GM19025 (cell line): ENCODE measurements at regions not wholly inside any gene's neighbourhood (a gene's known extent, or its start where the extent isn't known, plus 50 kb on each side); places are given as distances from the start of the nearest gene placed in this dataset.
"Not testable (repeated sequence)": the region's sequence is repeated elsewhere in the genome, so short reads cannot be mapped to it uniquely, and the experiment has no call there.

Experiments used
- ATAC-seq: cut with Tn5 transposase; IDR thresholded peaks from one replicate; pipeline ENCODE4 v1.9.1; 2021; ENCODE audit warnings: mild to moderate bottlenecking, low read depth, moderate library complexity; ENCODE audit not compliant: unreplicated experiment

- no peak for ATAC-seq
Observed at GRCh38 chr13:90934741-90935140, 412.7 kb upstream of the MIR17HG start.

GRCh38 chr13:90938848-90939247, 408.6 kb upstream of the MIR17HG start:
- ATAC-seq, result no peak

GRCh38 chr13:90943946-90944345, 403.5 kb upstream of the MIR17HG start:
- no peak for ATAC-seq

DNA sequence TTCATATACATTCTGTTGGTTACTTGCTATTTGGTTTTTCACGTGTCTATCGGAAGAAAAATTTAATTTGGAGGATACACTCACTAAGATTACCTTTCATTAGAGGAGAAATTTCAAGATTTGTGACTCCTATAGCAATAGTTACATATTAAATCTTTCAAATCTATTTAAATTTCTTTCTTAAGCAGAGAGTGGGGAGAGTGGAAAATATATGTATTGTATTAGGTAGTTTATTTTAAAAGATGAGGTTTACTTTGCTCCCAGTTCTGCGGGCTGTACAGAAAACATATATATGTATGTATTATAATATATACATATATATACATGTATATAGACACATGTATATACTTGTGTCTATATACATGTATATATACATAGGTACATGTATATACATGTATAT, 402.3 kb upstream of the MIR17HG start:
- ATAC-seq, result not testable (repeated sequence)

GRCh38 chr13:90946125-90946524, 401.4 kb upstream of the MIR17HG start:
- ATAC-seq, result not testable (repeated sequence)

DNA sequence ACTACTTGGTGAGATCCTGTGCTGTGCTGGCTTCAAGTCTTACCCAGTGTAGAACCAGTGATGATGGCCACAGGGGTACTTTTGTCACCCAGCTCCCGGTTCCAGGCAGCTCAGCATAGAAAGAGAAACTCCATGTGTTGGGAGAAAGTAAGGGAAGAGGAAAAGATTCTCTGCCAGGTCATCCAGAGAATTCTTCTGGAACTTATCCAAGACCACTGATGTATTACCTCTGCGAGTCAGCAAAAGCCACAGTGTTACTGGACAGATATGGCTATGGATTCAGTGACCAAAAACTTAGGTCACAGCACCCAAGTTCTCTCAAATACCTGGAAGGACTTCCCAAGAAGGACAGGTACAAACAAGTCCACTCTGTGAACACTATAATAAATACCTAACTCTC, 399.5 kb upstream of the MIR17HG start:
- no peak for ATAC-seq

DNA sequence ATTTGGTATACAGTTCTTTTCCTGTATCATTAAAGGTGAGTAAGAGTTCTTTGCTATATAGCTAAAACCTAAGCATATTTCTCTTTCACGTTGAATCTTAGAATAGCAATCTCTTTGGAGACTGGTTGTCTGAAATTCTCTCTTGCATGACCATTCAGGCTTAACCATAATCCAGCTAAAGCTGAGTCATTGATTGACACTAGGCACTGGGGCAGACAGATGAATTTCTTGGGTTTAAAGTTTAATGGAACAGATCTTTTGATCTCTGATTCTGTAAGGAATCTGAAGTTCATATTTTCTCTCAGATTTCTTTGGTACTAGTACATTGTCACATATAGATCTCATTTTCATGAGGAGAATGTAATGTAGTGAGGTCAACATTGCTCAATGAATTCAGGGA, 397.3 kb upstream of the MIR17HG start:
- ATAC-seq, result no peak

- ATAC-seq, result no peak
Observed at GRCh38 chr13:90951663-90952062, 395.8 kb upstream of the MIR17HG start.

GRCh38 chr13:90952326-90952725, 395.2 kb upstream of the MIR17HG start:
- ATAC-seq, result no peak

DNA sequence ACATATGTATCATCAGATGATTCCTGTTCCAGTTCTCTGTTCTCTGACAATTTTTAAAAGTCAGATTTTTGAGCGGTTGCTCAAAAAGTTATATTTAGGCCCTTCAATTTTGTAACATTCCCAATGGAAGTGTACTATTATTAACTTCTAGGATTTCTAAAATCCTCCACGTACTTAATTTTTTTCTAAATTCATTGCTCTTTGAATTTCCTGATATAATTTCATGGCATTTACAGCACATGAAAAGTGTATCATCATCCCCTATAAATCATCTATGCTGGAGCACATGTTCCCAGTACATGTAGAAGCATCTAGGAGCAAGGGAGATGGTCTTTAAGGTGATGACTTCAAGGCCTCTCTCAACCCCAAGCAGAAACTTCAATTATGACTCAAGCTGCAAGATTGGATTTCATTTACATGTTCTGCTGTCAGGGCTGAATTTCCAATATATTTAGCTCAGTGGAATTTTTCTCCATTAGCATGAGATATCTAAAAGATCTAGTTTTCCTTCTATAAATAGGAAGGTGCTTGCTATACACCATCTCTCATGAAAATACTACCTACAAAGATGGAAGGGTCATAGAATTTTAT, 392.8 kb upstream of the MIR17HG start:
- ATAC-seq, result no peak

- no peak for ATAC-seq
Observed at GRCh38 chr13:90956031-90956430, 391.5 kb upstream of the MIR17HG start.

DNA sequence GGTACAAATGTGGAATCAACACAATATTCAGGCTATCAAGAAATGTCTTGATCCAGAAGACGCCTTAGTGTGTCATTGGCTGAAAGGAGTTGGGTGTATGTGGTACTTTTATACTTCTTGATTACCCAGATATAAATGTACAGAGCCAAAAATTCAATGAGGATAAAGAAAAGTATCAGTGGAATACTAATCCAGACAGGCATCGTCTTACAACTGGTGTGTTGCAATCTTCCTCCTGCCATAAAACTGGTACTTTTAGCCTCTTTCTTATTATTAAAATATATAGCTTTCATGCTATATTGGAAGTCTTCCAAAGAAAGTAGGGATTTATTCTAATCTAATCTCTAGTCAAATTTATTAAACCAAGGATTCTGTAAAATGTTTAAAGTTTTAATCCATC, 388.6 kb upstream of the MIR17HG start:
- no peak for ATAC-seq

- no peak for ATAC-seq
Observed at GRCh38 chr13:90968166-90968904, 379.2 kb upstream of the MIR17HG start.

- ATAC-seq, result no peak
Observed at GRCh38 chr13:90974249-90974975, 373.1 kb upstream of the MIR17HG start.

DNA sequence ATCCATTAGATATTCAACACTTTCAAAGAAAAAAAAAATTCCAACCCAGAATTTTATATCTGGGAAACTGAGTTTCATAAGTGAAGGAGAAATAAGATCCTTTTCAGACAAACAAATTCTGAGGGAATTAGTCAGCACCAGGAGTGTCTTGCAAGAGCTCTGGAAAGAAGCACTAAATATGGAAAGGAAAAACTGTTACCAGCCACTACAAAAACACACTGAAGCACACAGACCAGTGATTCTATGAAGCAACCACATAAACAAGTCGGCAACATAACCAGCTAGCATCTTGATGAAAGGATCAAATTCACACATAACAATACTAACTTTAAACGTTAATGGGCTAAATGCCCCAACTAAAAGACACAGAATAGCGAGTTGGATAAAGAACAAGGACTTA, 368.4 kb upstream of the MIR17HG start:
- no peak for ATAC-seq

- ATAC-seq, result no peak
Observed at GRCh38 chr13:90984756-90985155, 362.7 kb upstream of the MIR17HG start.

- no peak for ATAC-seq
Observed at GRCh38 chr13:90995001-90995400, 352.5 kb upstream of the MIR17HG start.

DNA sequence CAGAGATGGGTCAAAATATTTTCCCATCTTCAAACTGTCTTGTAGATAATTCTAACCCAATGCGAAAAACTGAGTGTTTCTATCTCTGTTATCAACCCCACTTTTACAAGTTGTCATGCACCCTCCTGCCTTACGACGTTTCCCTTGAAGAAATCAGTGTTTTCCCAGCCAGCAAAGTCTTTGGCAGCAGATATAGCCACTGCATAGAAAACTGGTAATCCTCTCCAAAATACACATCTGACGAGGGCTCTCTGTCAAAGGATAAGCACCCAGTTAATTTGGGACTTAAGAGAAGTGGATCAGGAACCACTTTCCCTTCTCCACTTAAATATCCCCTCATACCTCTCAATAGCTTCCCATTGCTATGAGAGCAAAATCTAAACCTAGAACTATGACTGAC, 351.9 kb upstream of the MIR17HG start:
- ATAC-seq, result no peak

GRCh38 chr13:90997951-90998350, 349.5 kb upstream of the MIR17HG start:
- ATAC-seq, result no peak

DNA sequence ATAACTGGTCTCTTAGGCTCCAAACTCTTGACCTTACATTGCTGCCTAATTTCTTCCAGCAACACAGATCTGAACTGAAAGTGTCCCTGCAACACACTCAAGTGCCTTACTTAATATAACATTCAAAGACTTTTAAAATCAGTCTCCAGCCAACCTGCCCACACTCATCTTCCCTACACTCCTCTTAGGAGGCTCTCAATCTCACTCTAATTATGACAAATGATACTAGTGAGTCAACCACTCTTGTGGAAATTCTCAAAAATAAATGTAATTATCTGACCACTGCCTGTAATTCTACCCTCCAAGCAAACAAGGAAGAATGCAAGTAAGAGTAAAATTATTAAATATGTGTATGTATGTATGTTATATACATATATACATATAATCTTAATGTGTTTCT, 348.1 kb upstream of the MIR17HG start:
- no peak for ATAC-seq

DNA sequence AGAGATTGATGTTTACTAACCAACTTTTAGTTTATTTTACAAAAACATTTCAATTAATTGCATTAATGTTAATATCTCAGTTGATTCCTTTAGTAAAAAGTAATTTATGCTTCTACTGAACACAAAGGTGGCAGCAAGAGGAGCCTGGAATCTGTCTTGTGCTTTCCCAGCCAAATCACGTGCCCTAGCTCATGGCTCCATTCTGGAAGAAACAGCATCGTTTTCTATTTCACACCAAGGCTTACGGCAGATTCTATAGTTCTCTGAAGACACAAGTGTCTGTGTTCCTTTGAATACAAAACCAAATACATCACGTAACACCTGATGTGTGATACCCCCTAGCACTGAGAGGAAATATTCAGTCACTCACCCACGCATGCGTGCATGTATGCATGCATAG, 346.1 kb upstream of the MIR17HG start:
- no peak for ATAC-seq

DNA sequence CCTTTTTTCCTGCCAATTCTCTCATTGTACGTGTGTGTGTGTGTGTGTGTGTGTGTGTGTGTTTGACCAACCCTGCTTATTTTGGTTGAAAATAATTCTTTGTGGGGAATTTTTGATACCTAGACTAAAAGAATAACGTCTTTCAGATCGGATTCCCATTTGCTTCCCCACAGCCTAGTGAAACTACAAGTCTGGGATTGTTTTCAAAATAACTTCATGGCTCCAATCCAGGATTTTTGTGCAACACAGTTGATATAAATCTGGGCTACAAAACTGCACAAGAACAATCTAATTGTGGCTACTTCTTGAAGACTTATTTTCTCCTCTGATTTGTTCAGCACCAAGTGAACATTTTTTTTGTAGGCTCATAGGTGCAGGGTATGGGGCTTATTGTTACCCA, 332.8 kb upstream of the MIR17HG start:
- no peak for ATAC-seq
